ENCODE measurements at regions not wholly inside any gene's neighbourhood (a gene's known extent, or its start where the extent isn't known, plus 50 kb on each side); places are given as distances from the start of the nearest gene placed in this dataset.
"Not testable (repeated sequence)": the region's sequence is repeated elsewhere in the genome, so short reads cannot be mapped to it uniquely, and the experiment has no call there.

DNA sequence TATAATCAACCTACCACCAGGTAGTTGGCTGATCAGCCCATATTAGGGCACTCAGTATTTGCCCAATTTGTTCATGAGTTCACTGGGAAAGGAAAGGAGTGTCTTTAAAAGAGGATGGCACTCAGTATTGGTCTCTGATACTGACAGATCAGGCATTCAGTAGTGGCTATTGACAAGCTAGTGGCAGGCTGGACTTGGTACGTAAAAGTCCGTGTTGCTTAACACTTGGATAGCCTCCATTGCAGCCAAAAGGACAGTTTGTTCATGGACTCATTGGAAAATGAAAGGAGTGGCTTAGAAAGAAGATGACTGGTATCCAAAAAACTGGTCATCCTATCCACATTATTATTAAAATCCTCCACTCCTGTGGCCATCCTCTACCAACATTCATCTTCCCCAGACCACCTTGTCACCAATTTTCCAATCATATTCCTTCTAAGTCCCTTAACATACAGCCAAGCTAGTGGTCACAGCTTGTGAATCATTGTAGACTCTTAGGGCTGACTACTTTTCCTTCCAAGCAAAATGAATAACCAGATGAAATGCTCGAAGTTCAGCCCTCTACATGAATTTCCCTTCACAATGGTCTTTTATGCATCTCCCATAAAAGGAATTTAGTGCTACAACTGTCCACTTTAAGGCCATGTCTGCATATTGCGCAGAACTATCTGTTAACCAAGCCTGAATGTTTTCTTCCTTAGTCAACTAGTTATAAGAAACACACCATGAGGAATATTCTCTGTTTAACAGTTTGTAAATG is 78.6 kb upstream of the MAGI2 start:
- no peak for DNase-seq

- DNase-seq: no peak
These were observed 77.6 kb upstream of the MAGI2 start for GRCh38 chr7:79531116-79531515.

DNA sequence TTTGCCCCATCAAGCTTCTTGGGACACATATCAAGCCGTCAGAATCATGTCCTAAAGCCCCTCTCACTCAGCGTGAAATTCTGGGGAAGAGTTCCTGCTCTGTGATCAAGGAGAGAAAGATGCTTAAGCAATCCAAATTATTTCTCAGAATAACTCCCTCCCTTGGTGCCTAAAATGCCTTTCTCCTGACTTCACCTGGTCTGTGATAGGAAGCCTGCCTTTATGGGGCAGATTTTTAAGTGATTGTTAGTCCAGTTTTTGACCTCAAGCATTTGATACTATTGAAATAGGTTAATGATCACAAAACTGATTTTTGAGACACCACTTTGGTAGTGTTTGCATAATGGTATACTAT is 76.4 kb upstream of the MAGI2 start:
- DNase-seq: no peak

GRCh38 chr7:79529214-79529880 is 75.9 kb upstream of the MAGI2 start:
- no peak for DNase-seq

DNA sequence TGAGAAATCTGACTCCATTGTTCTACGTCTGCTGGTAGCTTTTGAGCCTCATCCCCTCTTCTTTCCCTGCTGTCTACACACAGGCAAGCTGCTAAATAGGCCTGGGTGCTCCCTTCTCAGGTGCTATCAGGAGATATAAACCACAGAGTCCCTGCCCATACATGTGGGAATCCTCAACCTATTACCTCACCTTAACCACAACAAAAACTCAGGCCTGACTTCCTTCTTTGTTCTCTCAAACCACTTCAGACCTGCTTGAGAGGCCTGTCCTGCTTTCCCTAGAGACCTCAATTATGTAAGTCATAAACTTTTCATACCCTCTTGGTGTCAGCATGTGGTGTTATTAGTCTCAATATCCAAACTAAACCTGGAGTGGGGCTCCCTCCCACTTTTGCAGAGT is 75.0 kb upstream of the MAGI2 start:
- no peak for DNase-seq

DNA sequence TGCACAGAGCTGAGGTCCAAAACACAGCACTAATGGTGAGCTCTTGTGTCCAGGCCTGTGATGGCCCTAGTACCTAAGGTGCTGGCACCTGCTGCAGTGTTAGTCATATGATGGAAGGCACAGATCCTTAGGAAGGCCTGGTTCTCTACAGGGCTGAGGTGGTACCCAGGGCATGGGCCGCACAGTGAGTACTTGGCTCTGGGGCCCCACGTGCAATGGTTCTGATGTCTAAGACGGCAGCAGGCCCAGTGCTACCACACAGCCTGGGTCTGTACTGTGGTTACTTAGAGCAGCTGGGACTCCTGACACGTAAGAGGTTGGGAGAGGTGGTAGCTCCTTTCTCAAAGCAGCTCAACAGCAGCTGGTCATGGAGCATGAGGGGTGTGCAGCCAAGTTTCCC is 70.6 kb upstream of the MAGI2 start:
- no peak for DNase-seq

DNA sequence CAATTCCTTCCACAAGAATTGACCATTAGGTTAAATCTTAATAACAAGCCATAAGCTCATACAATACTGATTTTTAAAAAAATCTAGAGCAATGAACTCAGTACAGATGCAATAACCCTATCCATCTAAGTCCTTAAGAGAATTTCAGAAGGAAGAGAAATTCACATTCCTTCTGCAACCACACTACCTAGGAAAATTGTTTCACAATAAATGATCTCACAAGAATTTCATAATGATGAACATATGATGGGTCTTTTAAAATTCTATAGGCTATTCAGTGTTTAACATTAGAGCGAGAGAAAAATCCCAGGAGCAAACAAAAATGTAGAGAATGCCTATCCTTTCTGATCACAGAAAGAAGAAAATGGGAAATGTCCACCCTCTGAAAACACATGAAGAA is 70.0 kb upstream of the MAGI2 start:
- no peak for DNase-seq

- no peak for DNase-seq
These were observed 67.1 kb upstream of the MAGI2 start for GRCh38 chr7:79520543-79520942.

- no peak for DNase-seq
These were observed 61.9 kb upstream of the MAGI2 start for GRCh38 chr7:79515358-79515757.

DNA sequence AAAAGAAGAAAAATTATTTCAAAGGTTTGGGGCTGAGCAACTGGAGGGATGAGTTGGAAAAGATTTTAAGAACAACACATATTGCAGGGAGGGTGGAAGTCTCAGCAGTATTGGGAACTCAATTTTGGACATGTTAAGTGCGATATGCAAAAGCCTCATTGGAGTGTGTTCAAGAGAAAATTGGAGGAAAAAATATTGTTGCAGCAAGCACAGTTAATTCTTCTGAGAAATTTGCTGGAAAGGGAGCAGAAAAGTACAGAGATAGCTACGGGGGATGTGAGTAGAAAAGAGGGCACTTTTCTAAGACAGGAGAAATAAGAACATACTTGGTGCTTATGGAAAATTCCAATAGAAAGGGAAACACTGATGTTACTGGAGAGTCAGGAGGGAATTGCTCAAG is 59.8 kb upstream of the MAGI2 start:
- no peak for DNase-seq

GRCh38 chr7:79512261-79512660 is 58.8 kb upstream of the MAGI2 start:
- no peak for DNase-seq

GRCh38 chr7:79511056-79511455 is 57.6 kb upstream of the MAGI2 start:
- DNase-seq: not testable (repeated sequence)

DNA sequence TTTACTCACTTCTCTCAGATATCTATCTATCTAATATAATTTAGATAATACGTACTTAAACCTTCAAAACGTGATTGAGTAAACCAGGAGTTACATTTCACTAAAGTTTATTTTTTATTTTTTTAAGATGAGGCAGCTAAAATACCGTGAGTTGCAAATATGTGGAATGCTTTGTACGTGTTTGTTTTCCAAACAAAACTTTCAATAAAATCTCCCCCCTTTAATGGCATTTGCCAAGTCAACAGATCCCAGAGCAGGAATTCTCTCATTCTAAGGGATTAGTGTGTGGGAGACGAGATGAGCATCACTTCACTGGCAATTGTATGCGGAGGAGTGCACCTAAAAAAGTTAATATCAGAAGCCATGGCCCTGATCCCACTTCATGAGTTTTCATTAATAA is 53.7 kb upstream of the MAGI2 start:
- no peak for DNase-seq

DNA sequence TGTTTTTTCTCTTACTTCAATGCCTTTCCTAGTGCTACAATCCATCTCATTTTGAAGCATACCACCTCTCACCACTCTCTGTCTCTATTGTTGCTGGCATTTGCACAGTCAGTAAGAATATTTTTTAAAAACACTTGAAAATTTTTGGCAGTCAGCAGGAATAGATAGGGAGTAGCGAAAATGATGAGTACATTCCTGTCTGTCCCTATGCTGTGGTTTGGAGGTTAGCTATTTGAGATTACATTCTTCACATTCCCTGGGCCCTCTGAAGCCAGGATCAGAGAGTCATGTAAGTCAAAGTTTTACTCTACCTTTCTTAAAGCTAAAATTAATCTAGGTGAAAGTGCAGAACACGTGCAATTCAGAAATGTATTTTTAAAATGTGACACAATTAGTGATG is 53.0 kb upstream of the MAGI2 start:
- DNase-seq: no peak

- DNase-seq: no peak
These were observed 51.3 kb upstream of the MAGI2 start for GRCh38 chr7:79504607-79505389.
